ENCODE measurements at regions not wholly inside any gene's neighbourhood (a gene's known extent, or its start where the extent isn't known, plus 50 kb on each side); places are given as distances from the start of the nearest gene placed in this dataset.
A peak's percentile ranks its signal among the peaks of the same experiment; 100 is the strongest.

- no peak overlapping the region for H2AK5ac ChIP-seq (ENCODE audit: insufficient read length, low read length)
- H3K18ac ChIP-seq (ENCODE audit: insufficient read length, low read depth, low read length) = no peak overlapping the region
- H3K4me2 ChIP-seq (ENCODE audit: insufficient read depth, insufficient read length, low read length) = no peak overlapping the region
- peaks cover 2 to 4% of the 10 kb centered on the region in 2 experiments; a peak in 1 of 5 replicates for H3K9me3 Mint-ChIP-seq
- peaks cover 15 to 20% of the 10 kb centered on the region in 2 experiments for H3K4me1 Mint-ChIP-seq
- H3K23ac ChIP-seq (ENCODE audit: insufficient read length, low read depth, low read length) = no peak overlapping the region
- H3K4ac ChIP-seq (ENCODE audit: low read depth, low read length) = no peak overlapping the region
- no peak overlapping the region for H4K91ac ChIP-seq (ENCODE audit: insufficient read length, low read depth, low read length)
- no peak overlapping the region for H3T11ph ChIP-seq (ENCODE audit: low read length)
- H3K56ac ChIP-seq (ENCODE audit: insufficient read length, low read depth, low read length) = no peak overlapping the region
- H3K79me2 ChIP-seq (ENCODE audit: insufficient read depth, low read length) = no peaks in the 10 kb centered on the region
- H3K9me3 ChIP-seq (ENCODE audit: control insufficient read depth, low read depth, low read length) = no peaks in the 10 kb centered on the region
- no peaks in the 10 kb centered on the region for H3K27me3 Mint-ChIP-seq (ENCODE audit: low read depth)
- H4K20me1 ChIP-seq (ENCODE audit: control insufficient read depth, insufficient read depth, insufficient read length) = no peaks in the 10 kb centered on the region
- 100% methylated on average over 1 of the region's 4 CpGs for WGBS (ENCODE audit: extremely low coverage, insufficient read length, low lambda C conversion rate)
- no peak overlapping the region for H3K27ac ChIP-seq (ENCODE audit: insufficient read length, low read depth, low read length)
- TF ChIP-seq CTCF (conservative IDR thresholded peaks at IDR 0.05) = no peak
- H2BK15ac ChIP-seq (ENCODE audit: low read depth, low read length) = no peak overlapping the region
- peak overlapping the region in 2 of 3 experiments; percentile 53 to 90; a peak in 2 of 7 replicates for H3K27ac Mint-ChIP-seq
- no peak overlapping the region for H2BK5ac ChIP-seq (ENCODE audit: insufficient read length, low read length)
- no peak overlapping the region for H2AFZ ChIP-seq (ENCODE audit: low read length)
- no peaks in the 10 kb centered on the region for H3K23me2 ChIP-seq (ENCODE audit: insufficient read length, low read depth, low read length, poor library complexity, severe bottlenecking)
- no peak overlapping the region for H2BK120ac ChIP-seq (ENCODE audit: low read depth, low read length, poor library complexity, severe bottlenecking)
- H3K9ac ChIP-seq (ENCODE audit: extremely low read depth, insufficient read length, low read length) = no peak overlapping the region
- no peak overlapping the region for H4K8ac ChIP-seq (replicated peaks; ENCODE audit: insufficient read length, low read depth, low read length)
- no peak for DNase-seq
- H2BK20ac ChIP-seq (ENCODE audit: low read depth, low read length, poor library complexity, severe bottlenecking) = no peak overlapping the region
- H3K14ac ChIP-seq (ENCODE audit: insufficient read depth, low read length) = no peak overlapping the region
- H3K4me1 ChIP-seq (ENCODE audit: insufficient read depth, low read length) = no peaks in the 10 kb centered on the region
- H3K79me1 ChIP-seq (ENCODE audit: insufficient read depth, low read depth, low read length, poor library complexity, severe bottlenecking) = no peaks in the 10 kb centered on the region
- no peak overlapping the region for H3K4me3 Mint-ChIP-seq
- no peak overlapping the region for H2BK12ac ChIP-seq (ENCODE audit: insufficient read length, low read depth, low read length)
- no peak overlapping the region for H4K5ac ChIP-seq (ENCODE audit: insufficient read length, low read depth, low read length)
- H3K36me3 Mint-ChIP-seq (ENCODE audit: insufficient read depth in 1 of 3, low read depth in 3 of 3) = peaks cover 0 to 2% (median 0%) of the 10 kb centered on the region in 3 experiments; a peak in 1 of 7 replicates
- no peaks in the 10 kb centered on the region for H3K27me3 ChIP-seq (ENCODE audit: insufficient read depth, low read length)
These were observed 343.0 kb downstream of the PLOD2 start for GRCh38 chr3:145817870-145818483.

Measured in H9 (cell line).